HG02981 (cell line): ENCODE measurements at regions not wholly inside any gene's neighbourhood (a gene's known extent, or its start where the extent isn't known, plus 50 kb on each side); places are given as distances from the start of the nearest gene placed in this dataset.
"Not testable (repeated sequence)": the region's sequence is repeated elsewhere in the genome, so short reads cannot be mapped to it uniquely, and the experiment has no call there.

Experiments
- ATAC-seq: cut with Tn5 transposase; IDR thresholded peaks from one replicate; pipeline ENCODE4 v1.9.1; 2021; ENCODE audit warnings: mild to moderate bottlenecking, moderate library complexity; ENCODE audit not compliant: unreplicated experiment

DNA sequence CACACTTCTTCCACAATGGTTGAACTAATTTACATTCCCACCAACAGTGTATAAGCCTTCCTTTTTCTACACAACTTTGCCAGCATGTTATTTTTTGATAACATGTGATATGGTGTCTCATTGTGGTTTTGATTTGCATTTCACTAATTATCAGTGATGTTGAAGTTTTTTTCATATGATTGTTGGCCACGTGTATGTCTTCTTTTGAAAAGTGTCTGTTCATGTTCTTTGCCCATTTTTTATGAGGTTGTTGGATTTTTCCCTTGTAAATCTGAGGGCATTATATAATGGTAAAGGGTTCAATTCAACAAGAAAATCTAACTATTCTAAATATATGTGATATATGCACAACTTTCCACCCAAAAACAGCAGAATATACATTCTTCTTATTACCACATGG is 153.4 kb upstream of the POGK start:
- ATAC-seq, result not testable (repeated sequence)

DNA sequence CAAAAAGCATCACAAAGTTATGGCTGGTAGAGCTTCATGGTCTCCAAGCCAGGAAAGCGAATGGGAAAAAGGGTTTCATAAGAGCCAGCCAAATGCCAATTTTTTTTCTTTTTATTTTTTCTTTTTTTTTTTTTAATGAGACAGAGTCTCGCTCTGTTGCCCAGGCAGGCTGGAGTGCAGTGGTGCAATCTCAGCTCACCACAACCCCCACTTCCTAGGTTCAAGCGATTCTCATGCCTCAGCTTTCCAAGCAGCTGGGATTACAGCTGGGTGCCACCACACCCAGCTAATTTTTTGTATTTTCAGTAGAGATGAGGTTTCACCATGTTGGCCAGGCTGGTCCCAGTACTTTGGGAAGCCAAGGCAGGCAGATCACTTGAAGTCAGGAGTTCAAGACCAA is 148.7 kb upstream of the POGK start:
- ATAC-seq, result not testable (repeated sequence)

DNA sequence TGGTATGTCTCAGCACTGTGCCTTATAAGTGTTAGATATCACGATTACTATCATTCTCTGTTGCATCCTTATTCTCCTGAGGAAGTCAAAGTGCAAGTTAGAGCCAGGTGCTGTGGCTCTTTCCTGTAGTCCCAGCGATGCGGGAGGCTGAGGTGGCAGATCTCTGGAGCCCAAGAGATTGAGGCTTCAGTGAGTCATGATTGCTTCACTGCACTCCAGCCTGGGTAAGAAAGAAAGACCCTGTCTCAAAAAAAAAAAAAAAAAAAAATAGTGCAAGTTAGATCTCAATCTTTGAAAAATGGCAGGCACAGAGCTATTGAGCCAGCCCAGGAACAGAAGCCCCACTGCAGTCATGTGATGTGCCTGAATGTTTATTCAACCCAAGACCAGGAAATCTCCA is 147.8 kb upstream of the POGK start:
- ATAC-seq, result no peak

DNA sequence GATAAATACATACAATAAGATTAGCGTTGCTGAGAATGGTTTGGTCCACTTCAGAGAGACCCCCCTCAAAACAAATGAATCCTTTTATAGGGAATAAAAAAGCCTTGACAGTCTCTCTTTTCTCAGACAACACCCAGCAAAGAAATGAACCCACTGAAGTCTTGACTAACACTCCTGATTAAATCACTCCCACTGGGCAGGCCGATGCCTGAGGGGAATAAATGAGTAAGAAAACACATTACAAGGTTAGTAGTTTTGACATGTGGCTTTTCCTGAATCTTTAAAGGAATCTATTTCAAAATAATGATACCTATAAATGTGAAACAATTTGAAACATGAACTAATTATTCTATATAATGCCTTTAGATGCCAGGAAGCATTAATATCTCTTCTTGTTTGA is 146.9 kb upstream of the POGK start:
- no peak for ATAC-seq

DNA sequence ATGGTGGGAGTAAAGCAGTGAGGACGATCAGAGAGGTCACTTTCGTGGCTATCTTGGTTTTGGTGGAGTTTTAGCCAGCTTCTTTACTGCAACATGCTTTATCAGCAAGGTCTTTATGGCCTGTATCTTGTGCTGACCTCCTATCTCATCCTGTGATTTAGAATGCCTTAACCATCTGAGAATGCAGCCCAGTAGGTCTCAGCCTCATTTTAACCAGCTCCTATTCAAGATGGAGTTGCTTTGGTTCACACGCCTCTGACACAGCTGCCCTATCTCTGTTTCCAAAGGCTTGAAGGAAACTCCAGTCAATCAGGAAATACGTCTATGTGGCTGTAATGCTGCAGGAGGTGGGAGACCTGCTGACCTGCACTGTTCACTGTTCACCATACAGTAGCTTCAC is 146.1 kb upstream of the POGK start:
- ATAC-seq, result no peak

DNA sequence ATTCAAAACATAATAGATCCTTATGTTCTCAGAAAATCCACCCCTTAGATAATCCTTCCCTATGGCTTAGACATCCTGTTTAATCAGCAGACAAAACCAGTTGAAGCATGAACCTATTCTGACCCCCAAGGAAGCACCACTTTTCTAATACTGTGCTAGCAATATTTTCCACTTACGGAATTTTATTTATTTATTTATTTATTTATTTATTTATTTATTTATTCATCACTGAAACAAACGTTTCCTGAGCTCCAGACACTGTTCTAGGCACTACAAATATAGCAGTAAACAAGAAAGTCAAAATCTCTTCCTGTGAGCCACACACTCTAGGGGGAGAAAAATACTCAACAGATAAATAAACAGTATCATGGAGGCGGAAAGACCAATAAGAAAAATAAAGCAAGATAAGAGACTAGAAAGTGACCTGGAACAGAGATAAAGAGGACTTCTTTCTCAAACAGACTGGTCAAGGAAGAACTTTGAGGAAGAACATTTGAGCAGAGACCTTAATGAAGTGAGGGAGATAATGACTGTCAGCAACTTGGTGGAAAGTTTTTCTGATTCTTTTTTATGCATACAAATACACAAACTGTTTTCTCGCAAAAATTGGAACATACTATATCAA is 145.5 kb upstream of the POGK start:
- no peak for ATAC-seq

DNA sequence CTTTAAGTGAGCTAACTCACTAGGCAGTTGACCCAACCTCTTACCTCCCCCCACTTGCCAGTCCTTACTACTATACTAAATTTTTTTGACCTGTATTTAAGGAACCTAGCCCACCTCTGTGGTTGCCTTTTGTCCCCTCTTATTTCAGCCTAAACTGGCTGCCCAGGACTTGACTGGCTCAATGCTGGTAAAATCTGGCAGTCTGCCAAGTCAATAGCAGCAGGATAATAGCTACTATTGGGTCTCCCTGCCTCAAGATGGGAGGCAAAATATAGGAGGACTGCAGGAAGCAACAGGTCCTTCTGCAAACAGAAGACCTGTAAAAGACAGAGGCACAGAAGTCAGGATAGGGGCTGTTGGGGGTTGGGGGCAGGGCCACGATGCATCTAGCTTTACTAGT is 144.2 kb upstream of the POGK start:
- no peak for ATAC-seq

DNA sequence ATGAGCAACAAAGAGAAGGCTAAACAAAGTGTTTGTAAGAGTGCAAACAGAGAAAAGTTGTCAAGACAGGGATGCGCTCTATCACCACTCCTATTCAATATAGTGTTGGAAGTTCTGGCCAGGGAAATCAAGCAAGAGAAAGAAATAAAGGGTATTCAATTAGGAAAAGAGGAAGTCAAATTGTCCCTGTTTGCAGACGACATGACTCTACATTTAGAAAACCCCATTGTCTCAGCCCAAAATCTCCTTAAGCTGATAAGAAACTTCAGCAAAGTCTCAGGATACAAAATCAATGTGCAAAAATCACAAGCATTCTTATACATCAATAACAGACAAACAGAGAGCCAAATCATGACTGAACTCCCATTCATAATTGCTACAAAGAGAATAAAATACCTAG is 143.4 kb upstream of the POGK start:
- not testable (repeated sequence) for ATAC-seq

DNA sequence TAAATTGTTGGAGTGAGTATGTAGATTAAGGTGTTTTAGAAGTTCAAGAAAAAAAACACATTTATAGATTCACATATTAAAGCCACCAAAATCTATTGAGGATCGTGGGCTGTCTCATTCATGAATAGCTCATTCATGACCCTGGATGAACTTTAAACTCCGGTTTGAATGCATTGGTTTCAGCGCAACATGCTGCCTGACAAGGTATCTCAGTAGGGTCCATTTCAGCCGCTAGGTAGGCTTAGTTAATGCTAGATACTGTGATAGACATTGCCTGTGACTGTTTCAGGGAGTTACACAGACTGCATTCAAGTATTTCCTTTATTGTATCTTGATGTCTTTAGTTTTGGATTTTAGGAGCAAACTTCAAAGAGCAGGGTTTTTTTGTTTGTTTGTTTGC is 140.5 kb upstream of the POGK start:
- no peak for ATAC-seq

DNA sequence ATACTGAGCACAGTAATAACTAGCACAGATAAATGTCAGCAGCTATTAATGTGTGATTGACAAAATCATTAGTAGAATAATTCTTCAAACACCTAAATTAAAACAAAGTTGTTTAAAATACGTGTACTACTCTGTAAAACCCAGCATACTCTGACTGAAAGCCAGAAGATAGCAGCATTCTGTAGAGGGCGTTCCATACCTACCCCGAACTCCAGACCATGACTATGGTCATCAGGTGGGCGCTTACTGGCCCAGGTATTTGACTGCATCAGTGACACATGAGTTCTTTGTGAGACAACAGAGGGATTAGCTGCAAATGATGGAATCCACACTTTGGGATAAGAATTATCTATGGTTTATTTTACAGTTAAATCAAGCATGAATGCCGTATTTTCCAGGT is 139.7 kb upstream of the POGK start:
- ATAC-seq, result no peak

DNA sequence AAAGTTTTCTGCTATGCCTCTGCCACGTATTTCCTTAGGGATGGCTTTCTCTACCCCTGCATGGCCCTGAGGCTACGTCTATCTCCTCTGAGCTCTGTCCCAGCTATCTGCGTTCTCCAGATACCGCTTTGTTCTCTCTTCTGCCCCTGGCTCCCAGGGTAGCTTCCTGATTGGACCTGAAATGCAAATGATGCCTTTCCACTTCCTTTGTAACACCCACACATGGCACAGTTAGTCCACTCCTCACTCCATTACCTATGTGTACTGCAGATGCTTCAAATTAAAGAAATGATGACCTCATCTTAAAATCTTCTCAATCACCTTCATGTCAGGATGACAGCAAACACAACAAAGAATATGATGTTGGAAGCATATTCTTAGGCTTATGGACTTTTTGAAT is 138.6 kb upstream of the POGK start:
- ATAC-seq, result no peak

DNA sequence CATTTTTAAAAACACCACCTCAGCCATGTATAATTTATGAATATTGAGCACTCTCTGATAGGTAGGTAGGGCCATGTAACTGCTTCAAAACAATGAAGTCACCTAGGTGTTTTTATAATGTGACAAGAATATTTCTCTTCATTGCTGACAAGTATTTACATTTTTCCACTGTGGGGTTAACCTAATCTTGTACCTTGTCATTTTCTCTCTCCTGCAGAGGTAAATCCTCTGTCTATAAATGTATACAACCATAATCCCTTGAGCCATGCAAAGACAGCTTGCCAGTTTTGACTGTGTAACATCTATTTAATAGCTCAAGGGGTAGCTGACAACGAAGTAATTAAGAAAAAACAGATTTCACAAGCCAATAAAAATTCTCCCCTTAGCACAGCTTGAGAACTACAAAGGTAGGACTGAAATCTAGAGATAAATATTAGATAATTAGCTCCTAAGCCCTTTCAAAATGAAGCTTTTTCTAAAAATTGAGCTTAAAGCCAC is 137.6 kb upstream of the POGK start:
- no peak for ATAC-seq

DNA sequence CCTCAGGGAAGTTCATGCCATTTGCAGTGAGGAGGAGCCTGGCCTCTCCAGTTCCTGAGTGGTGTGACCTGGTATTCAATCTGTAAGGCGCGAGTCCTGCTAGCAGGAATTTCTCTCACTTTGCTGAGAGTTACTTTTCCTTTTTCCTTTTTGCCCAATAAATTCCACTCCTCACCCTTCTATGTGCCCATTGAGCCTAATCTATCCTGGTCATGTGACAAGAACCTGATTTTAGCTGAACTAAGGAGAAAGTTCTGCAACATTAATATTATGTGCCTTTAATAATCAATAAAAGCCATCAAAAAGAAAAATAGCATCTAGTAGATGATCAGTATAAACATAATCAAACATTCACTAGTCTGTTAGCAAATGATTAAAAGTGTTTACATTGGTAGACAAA is 136.1 kb upstream of the POGK start:
- no peak for ATAC-seq

DNA sequence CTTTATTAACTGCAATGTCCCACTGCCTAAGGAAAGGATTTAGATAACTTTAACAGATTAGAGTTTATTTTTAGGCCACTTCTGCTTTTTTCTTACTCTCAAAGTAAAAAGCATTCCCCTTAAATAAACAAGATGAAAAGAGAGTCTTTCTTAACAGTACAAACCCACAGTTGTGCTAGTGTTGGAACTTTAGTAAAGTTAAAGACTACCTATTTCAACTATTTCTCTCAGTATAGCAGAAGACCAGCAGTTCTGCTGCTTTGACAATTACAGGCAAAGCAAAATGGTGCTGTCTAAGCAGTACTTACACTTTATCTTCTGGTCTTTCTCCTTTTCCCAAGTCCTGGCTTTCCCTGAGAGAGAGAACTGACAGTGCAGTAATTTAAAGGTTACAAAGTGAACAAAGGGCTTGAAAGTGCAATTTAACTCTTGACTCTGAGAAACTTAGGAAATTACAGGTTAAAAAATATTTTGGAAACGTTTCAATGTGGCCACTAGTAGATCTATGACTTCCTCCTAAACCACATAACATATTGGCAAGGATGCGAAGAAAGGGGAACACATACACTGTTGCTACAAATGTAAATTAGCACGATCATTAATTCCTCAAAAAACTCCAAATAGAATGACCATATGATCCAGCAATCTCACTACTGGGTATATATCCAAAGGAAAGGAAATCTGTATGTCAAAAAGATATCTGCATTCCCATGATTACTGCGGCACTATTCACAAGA is 135.4 kb upstream of the POGK start:
- ATAC-seq, result no peak

DNA sequence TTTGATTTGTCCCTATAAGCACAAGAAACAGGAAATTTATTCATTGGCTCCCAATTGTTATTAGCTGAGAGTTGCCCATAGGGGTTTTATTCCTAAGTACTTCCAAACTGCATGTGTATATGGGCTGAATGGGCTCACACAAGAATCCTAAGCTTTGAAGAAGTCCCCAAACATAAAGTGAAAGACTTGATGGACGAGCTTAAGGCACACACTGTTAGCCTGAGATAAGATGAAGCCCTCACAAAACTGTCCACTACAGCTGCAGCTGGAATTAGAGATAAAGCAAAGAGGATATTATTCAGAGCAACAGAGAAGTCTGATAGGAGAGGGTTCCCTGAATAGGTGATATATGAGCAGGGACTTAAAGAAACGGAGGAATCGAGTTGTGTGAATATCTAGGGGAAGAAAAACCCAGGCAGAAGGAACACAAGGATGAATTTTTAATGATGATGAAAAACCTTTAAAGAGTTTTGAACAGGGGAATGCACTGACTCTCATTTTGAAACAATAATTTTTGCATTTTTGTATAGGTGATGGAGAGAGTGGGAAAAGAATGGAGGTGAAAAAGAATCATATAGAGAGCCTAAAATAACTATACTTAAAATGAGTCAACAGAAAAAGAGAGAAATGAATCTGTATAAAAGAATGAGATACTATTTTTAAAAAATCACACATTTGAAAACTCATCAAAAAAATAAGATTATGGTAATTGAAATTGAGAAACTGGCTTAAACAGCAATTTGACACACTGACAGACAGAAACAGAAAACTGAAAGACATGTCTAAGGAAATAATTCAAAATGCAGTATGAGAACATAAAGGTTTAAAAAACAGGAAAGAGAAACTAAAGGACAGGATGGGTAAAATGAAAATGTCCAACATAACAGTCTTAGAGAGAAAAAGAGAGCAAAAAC is 133.6 kb upstream of the POGK start:
- ATAC-seq, result no peak

DNA sequence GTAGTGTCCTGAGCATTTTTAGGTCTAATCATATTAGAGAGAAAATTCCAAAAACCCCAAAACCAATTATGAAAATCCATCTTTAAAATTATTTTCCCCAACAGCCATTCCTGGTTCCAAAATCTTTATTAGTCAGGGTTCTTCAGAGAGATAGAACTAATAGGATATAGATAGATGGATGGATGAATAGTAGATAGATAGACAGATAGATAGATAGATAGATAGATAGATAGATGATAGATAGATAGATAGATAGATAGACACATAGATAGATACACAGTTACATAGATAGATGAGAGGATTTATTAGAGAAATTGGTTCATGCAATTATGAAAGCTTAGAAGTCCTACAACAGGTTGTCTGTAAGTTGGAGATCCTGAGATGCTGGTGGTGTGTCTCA is 122.7 kb upstream of the POGK start:
- ATAC-seq, result no peak

DNA sequence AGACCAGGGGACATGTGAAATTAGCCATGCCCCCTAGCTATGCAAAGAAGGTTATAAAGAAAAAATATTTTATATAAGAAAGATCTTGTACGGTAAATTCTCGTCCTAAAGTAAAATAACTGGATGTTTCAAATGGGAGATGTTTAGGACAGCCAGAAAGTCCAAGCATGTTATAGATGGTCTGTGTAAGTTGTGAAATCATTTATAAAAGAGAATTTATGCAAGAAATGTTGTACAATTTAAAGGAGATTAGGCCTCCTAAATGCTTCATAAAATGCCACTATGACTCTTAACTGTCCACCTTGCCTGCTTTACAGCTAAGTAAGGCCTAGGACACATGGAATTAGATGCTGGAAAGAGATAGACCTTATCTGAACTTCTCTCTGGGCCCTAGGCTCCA is 118.1 kb upstream of the POGK start:
- ATAC-seq, result no peak

DNA sequence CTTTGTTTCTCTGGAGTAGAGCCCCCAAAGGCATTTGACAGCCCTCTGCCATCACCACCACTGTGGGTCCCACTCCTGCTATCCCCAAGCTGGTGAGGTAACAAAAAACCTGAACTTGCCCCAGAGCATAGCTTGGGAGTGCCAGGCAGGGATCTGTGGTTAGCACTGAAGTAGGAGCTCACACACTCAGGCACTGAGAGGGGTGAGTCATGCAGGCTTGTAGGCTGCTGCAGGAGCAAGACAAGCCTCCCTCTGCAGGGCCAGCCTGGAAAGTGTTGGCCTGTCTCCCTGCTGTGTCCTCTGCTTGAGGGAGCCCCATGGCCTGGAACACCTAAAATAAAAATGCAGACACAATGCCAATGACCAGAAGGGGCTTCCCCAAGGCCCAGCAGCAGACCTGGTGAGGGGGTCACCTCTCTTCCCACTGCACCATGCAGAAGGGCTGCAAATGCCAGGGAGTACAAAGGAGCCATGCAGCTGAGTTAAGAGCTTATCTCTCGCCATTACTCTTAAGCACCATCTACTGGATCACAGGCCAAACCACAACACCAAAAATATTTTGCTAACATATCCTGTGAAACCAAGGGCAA is 108.9 kb upstream of the POGK start:
- no peak for ATAC-seq

DNA sequence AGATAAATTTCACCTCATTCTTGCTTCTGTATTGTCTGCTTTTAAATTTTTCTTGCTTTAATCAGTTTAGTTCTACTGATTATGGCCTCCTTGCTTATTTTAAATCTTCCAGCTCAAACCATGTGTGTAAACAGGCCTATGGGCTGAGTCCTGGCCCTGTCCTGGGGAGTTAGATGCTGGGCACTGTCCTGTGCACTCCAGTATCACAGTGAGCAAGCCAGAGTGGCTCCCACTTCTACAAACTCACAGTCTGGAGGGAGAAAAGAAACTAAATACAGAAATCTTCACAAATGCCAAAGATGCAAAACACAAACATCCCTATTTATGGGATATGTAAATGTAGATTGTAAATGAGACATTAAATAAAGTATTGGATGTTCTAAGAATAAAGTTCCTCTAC is 101.1 kb upstream of the POGK start:
- no peak for ATAC-seq

DNA sequence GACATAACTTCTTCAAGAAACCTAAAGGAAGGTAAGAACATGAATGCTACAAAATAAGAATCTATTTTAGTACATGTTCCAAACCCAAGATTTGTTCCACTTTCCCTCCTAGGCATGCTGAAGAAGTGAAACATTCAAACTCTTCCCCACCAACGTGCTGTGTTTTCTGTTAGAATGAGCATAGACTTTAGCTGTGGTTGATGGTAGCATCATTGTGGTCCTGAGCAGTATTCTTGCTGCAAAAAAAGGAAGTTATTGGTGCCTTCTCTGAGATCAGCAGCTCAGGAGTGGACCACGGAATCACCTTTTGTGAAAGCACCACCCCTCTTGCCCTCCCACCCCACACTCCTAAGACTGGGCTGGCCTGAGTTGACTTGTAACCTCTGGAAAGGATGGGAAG is 100.4 kb upstream of the POGK start:
- ATAC-seq, result no peak

DNA sequence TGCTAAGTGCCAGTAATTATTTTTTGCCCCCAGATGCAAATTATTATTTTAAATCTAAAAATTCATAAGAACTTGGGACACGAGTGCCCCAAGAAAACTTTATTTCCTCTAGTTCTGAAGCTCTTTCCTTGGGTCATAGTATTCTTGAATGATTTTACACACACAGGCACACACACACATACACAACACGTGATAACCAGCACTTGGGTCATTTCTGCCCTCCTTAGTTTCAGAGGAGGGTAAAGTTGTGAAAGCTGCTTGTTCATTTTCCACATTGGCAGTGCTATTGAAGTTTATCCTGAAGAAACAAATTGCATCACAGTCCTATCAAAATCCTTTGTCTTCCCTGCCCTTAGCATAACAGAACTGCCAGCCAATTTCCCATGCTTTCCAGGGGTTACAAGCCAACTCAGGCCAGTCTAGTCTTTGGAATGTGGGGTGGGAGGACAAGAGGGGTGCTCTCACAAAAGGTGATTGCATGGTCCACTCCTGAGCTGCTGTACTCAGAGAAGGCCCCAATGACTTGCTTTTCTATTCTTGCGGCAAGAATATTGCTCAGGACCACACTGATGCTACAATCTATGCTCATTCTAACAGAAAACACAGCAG is 98.5 kb upstream of the POGK start:
- no peak for ATAC-seq
